ENCODE measurements at regions not wholly inside any gene's neighbourhood (a gene's known extent, or its start where the extent isn't known, plus 50 kb on each side); places are given as distances from the start of the nearest gene placed in this dataset.

DNA sequence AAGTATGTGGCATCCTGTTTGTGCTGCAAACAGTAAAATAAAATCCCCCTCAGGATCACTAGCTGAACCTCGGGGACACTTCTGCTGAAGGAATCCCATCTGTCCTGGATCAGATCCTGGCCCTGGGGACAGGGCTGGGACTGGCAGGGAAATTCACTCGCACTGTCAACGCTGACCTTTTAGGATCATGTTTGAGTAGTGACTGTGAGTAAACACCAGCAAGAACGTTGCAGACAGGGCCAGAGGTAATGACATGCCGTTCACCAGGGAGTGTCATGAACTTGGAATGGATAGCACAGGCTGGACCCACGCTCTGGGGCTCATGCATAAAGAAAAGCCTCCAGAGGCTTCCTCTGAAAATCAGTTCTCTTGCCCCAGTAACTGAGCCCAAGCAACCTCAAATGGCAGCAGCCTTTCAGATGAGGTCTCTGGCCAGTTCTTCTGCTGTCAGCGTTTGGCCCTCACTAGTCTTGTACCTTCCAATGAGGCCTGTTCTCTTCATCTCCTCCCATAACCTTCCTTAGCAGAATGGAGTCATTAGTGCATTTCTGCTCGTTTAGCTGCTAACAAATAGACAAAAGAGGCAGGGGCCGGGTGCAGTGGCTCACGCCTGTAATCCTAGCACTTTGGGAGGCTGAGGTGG, 51.0 kb upstream of the BARX2 start:
- DNase-seq, result no peak

DNA sequence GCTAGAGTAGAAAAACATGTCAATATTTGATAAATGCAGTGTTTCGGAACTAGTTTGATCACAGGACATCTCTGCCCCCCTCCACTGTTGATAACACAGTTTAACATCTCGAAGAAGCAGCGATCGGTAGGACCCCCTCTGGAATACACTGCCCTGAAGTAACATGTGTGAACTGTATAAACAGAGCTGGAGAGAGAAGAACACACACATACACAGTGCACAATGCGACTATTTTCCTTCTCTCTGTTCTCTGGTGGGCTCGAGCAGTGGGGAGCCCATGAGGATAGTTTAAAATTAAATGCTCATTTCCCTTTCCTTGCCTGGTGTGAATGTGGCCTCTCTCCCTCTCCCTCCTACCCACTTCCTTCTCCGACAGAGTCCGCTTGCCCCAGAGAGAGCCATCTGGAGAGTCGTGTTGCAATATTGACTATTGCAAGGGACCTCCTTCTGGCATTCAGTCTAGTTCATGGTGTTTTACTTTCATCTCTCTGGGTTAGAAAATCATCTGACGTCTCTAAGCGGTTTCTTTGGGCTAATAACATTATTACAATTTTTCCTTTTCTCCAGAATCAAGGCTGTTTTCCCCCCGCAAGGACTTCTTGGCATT, 51.6 kb upstream of the BARX2 start:
- no peak for DNase-seq

DNA sequence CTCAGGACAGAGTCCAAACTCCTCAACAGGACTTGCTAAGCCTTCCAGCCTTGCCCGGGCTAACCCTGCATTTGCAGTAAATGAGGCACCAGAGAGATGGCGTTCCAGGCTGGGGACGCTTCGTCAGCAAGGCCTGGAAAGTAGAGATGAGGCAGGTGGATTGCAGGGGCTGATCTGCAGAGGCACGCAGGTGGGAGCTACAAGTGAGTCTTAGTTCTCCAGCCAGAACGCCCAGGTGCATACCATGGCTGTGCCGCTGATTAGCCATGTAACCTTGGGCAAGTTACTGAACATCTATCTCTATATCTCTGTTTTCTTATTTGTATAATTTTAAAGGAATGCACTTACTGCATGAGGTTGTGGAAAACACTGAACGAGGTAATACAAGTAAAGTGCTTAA, 52.7 kb upstream of the BARX2 start:
- no peak for DNase-seq

DNA sequence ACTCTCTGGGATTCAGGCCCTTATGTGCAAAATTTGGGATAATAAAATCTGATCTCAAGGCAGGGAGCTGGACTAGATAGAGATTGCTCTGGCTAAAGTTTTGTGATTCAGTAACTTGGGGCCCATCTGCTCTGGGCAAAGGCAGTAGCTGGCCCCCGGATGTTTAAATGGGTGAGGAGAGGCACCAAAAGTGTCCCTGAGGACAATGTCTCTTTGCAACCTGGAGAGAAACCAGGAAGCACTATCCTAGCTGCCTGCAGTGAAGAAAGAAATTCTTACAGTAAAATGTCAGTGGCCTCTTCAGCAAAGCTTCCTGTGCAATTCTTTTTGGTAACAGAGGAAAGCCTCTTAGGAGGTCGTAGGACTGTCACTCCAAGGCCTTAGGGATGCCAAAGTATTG, 54.6 kb upstream of the BARX2 start:
- no peak for DNase-seq

DNA sequence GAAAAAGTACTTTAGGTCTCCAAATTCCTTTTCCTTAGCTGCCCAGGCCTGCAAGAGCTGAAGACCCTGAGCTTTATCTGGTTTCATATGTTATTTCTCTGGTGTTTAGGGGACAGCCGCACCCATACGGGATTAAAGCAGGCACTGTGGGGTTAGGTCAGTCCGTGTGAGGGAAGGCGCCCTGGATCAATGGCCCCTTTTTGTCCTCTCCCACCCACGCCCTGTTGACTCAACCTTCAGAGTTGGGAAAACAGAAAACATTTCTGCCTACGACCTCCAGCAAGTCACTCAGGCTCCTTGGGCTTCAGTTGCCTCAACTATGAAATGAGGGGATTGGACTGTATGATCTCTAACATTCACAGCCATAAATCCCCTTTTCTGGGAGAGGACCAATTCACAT, 55.2 kb upstream of the BARX2 start:
- DNase-seq, result no peak

DNA sequence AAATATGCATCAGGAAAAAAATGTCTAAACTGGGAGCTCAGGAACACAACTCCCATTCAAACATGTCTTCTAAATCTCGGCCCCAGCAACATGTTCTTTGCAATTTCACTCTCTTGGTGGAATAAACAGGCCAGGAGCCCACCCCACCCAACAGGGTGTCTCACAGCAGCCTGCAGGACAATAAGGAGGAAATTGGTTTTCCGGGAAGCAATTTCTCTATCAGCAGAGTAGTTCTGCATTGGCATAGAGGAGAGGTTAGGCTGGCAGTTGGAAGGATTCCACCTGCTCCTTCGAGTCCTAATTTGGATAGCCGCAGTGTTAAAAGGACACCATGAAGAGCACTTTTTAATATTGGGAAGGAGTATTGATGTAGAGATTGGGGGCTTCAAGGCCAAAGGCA, 55.9 kb upstream of the BARX2 start:
- peak; percentile 24 for DNase-seq

DNA sequence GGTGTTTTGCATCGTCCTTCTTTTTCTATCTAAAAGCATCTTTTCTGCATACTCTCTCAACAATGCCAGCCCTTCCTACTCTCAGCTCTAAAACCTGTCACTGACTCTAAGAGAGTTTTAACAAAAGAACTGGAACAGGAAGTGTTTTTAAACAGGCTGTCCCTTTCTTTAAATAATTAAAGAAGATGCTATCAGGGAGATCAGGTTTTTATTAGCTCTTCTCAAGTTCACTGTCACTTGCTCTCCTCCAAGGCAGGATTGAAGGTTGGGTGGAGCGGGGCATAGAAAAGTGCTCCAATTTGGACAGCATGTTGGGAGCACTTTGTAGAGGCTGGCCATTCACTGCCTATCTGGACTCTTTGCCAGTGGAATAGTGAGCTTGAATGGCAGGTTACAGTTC, 56.4 kb upstream of the BARX2 start:
- DNase-seq, result no peak

DNA sequence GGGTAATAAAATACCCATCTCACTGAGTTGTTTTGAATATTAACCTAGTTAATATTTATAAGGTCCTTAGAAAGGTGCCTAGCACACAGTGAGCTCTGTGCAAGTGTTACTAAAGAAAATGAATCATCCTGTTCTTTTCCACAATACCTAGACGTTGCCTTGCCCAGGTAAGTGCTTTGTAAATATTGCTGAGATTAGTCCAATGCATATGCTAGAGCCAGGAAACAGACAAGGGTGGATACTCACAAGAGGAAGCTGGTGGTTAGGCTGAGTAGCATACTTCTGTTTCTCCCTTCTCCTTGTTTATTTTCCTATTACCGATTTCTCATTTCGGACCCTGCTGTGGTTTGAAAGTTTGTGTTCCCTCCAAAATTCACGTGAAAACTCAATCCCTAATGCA, 58.1 kb upstream of the BARX2 start:
- no peak for DNase-seq

DNA sequence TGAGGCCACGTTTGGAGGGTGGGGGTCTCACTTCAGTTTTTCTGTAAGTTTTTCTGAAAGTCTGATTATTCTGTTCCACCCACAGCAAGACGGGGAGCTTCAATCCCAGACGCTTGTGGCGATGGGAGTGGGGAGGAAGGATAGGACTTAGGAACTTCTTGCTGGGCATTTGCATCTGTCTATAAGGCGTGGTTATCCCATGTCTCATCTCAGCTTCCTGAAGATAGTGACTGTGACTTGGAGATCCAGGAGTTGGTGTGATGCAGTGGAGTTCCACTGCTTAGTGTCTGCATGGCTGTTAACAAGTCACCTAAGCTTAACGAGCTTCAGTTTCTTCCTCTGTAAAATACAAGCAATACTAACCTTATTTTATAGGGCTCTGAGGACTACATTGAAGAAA, 58.9 kb upstream of the BARX2 start:
- no peak for DNase-seq

DNA sequence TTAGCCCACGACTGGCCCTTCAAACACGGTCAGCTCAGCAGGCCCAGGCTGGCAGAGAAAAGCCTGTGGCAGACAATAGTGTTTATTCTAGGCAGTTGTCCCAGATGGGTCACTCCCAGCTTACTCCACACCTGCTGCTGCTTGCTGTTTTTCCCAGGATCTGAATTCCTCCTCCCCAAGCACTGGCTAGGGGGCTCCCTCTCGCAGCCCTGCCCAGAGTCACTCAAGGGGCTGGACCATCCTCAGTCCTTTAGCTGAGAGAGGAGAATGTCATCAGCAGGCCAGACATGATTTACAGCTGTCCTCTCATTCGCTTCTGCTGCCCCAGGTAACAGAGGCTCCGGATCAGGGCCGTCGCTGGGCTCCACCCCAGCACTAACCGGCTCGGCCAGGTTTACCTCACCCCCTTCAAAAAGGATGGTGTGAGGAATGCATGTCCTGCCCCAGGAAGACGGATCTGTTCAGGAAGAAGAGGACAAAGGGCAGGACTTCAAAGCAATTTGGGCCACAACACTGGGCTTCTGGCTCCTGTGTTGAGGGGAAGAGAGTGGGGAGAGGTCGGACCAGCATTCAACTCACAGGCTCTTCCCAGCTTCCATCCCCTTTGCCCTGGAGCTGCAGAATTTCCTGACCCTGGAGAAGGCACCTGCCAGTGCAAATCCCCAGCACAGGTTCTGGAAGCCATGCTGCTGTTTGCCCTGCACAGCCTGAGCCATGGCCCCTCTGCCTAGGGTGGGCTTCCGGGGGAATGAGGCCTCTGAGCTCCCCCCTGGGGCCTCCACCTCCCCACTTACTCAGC, 59.7 kb upstream of the BARX2 start:
- peak; percentile 83 for DNase-seq

DNA sequence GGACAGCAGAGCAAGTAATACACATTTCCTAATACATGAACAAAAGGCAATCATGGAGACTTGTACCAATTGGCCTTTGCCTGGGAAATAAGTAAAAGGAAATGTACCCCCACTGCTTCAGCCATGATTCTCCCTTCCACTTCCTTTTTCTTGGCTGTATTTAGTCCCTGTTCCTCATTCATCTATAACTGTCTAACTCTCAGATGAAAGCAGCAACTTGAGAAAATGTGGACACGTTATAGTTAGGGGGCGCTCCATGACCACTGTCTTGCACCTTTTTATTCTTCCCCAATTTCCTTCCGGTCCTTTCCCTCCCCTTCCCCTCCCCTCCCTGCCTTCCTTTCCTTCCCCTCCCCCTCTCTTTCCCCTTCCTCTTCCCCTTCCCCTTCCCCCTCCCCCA, 61.3 kb upstream of the BARX2 start:
- no peak for DNase-seq

DNA sequence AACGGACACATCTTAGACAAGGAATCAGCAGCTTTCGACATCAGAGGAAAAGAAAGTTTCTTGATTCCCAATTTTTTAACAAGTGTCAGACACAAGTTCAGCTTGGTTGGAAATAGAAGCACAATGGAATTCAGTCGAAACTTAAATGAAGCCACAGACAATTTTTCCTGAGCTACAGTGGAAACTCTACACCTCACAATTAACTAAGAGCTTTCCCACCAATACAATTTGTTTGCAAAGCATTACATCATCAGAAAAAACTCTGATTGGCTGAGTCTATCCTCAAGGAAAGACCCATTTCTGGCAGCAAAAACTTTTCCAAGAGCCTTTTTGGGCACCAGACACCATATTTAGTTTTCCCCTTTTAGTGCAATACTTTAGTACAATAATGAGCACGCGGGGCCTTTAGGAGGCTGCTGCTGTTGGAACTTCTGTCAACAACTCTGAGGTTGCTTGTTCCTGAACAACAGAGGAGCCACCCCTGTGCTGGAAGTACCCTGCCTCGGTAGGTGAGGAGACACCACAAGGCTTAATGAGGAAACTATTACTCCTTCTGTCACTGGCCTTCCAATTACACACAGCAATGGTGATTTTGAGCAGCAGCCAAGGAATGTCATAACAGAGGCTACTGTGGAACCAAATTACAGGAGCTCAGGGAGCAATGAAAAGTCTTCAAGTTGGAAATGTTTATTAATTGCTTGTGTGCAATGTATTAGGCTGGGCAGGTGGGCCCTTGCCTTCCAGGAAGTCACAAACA, 61.9 kb upstream of the BARX2 start:
- DNase-seq, result no peak

DNA sequence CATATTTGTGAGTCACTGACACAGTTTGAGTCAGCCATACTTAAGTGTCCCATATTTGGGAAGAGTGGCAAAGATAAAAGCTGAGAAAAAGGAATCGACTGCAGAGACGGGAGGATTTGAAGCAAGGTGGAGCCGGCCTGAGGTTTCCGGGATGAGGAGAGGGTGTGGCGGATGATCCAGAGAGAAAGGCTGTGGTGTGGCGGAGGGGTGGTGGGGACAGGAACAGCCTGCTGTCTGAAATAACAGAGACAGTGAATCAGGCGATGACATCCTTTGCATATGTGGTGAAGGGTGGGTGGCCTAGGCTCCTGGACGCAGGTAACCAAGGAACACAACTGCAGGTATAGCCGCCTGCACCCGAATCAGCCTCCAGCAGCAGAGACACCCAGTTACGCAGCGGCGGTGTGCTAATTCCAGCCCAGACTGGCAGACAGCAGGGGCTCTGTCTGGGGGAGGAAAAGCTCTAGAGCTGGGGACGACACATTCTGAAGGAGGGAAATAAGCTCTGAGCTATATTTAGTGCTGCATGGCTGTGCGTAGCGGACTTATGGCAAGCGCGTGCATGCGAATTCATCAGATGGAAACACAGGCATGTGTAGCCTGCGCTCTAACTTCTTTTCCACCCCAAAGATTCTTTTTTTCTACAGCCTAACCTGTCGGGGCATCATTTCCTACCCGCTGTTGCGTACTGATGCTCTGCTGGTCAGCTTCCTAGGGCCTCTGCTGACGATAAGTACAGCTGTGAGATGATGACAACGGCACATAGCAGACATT, 62.7 kb upstream of the BARX2 start:
- no peak for DNase-seq

DNA sequence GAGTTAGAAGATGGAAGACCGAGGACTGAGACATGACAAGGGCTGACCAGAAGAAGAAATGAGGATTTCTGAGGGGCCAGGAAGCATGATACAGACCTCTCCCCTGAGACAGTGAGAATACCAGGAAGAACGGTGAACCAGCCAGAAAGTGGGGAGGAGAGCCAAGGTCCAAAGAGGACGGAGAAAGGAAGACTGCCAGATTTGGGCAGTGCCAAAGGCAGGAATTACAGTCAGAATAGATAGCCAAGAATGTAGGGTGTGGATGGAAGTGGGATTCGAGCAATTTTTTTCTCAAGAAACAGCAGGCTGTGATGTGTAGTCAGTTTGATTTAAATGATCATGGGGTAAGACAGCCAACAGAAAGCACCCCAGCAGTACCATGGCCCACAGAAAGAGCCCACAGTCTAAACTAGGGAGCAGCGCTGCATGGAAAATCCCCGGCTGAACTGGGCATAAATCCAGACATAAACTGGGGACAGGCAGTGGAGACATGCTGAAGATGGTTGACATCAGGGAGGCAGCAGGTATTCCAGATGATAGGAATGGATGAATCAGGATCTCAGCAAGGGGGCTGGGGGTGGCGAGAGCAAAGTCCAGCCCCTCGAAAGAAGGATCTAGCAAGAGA, 67.3 kb upstream of the BARX2 start:
- DNase-seq, result no peak

DNA sequence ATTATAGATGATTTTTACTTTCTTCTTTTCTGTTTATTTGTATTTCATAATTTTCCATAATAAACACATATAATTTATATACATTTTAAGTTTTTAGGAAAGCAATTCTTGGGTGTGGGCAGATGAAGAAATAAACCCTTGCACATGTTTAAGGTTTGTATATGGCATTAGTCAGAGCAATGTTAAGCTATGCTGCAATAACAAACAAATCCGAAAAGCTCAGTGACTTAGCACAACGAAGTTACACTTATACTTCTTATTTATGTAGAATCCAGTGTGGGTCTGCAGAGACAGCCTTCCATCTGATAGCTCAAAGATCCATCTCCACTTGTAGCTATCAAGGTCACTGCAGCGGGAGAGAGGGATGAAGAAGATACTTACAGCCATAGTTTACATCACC, 68.5 kb upstream of the BARX2 start:
- DNase-seq, result no peak

DNA sequence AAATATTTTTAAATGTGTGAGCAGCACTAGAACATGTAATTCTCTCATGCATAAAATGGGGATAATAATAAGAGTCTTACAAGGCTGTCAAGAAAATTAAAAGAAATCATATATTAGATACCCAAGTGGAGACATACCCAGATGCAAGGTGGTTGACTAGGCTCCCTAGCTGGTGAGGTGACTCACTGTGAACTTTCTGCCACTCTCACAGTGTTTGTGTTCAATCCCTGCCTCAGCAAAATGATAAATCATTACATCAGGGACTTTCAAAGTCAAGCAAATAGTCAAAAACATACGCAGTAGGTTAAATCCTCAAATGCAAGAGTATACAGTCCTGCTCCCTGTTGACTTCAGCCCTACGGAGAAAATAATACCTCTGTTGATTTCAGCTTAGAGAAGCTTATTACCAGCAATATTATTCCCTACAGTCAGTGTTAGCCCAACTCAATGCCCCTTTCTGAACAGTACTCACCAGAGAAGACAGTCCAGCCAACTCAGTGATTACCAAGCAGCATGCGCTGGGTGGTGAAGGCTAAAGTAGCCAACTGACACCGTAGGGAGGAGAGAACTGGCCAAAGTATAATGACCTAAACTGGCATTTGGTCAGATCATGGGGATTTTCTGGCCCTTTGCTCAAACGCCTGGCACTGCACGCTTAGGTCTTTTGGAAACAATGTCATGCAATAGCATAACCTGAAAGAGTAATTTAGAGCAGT, 73.1 kb upstream of the BARX2 start:
- DNase-seq, result no peak

DNA sequence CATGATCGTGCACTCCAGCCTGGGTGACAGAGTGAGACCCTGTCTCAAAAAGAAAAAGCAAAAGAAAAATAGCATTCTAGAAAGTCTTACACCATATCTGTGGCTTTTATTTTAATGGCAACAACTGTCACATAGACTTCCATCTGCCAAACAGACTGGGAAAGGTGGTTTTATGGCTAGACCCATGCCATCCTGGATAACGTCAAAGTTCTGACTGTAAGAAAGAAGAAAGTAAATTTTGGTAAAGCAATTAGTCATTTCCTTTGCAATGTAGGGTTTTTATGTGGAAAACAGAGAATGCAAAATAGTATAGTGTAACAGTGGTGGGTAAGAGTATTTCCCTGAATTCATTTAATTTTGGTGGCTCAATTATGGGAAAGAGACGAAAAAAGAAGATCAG, 75.5 kb upstream of the BARX2 start:
- DNase-seq, result no peak

DNA sequence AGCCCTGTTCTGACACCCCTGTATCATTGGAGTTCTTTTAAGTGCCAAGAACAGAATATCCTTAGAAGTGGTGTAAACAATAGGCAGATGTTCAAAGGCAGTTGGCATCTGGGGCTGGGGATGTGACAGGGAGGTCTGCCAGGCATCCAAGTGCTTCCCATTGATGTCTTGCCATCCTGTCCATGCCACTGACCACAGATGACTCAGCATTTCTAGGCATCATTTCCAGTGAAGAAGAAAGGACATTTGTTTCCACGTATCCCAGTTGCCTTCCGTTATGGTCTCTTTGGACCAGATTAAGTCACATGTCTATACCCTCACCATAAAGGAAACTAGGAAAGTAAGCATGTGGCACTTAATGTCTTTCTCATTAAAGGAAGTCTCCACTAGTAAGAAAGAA, 76.7 kb upstream of the BARX2 start:
- no peak for DNase-seq

DNA sequence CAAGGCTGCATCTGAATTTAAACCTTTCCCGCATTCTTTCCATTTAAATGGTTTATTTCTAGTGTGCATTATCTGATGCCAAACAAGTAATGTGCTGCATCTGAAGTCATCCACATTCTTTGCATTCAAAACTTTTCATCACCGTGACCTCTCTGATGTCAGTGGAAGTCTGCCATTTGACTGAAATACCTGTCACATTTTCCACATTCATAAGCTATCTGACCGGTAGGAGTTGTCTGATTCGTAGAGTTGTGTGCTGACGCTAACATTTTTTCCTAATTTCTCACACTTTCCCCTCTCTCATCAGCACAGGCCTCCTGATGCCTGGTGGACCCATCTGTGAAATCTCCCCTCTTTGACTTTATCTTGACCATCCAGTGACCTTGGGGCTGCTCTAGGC, 79.9 kb upstream of the BARX2 start:
- DNase-seq, result no peak

DNA sequence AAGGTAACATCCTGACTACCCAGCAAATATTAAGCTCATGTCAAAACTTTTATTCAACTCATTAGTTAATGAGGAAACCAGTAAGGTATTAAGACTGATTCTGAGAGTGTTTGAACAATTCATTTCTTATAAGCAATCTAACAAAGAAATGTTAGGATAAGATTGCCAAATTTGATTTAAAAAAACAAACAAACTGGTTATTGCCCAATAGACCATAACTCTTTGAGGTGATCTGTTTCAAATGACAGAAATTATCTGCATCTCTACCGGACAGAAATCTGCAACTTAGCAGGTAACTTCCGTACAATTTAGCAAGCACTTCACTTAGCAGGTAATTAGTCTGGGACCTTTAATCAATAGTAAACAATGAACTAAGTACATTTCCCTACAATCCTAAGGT, 82.9 kb upstream of the BARX2 start:
- DNase-seq, result no peak

DNA sequence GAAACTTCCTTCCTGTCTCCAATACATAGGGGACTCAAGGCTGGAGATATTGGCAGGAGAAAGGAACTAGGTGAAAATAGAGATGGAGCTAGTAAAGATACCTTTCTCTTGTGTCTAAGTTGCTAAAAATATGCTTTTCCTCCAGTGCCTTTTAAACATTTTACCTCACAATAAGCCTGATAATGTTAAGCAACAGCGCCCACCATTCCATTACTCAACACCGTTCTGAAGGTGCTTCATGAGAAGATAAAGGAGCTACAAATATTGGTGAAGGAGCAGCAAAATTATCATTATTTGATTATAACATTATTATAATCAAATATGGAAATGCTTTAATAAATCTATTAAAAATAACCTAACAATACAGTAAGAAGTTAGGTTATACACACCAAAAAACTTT, 83.6 kb upstream of the BARX2 start:
- DNase-seq, result no peak

DNA sequence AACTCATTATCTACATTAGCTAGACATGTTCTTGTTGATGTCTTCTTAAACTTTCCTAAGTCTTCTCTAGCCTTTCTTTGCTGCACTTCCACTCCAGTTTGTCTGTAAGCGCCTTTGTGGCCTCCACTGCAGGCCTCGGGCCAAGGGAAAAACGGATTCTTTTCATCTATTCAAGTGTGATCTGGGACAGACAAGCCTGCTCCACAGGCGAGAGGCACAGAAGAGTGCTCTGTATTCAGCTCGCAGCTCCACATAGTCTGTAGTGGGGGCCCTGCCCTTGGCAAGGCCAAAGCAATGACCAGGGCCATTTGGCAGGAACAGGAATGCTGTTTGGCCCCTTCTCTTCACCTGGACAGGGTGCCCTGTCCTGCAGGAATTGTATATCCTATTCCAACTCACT, 84.1 kb upstream of the BARX2 start:
- no peak for DNase-seq

All from NCI-H1092 (cell line).